HG02642 (cell line): ENCODE measurements at regions not wholly inside any gene's neighbourhood (a gene's known extent, or its start where the extent isn't known, plus 50 kb on each side); places are given as distances from the start of the nearest gene placed in this dataset.
"Not testable (repeated sequence)": the region's sequence is repeated elsewhere in the genome, so short reads cannot be mapped to it uniquely, and the experiment has no call there.

ENCODE experiments used
- ATAC-seq: cut with Tn5 transposase; IDR thresholded peaks from one replicate; pipeline ENCODE4 v1.9.1; 2021; ENCODE audit warnings: mild to moderate bottlenecking; ENCODE audit not compliant: unreplicated experiment, poor library complexity

DNA sequence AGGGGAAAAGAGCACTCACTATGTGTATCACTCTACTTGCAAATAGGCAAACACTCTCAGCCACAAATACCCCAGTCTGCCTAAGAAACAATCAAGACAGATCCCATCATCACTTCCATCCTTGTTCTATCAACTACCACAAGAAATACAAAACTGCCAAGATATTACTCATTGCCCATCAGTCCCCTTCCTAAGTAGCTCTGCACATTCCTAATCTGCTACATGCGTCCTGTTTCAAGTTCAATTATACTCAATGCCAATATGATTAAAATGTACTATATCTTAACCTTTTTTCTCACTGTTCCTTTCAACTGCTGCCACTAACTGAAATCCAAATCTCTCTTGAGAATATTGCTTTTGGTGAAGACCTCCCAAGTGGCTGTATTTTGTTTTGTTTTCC lies 1688.4 kb downstream of the PLA2G4A start:
- no peak for ATAC-seq

DNA sequence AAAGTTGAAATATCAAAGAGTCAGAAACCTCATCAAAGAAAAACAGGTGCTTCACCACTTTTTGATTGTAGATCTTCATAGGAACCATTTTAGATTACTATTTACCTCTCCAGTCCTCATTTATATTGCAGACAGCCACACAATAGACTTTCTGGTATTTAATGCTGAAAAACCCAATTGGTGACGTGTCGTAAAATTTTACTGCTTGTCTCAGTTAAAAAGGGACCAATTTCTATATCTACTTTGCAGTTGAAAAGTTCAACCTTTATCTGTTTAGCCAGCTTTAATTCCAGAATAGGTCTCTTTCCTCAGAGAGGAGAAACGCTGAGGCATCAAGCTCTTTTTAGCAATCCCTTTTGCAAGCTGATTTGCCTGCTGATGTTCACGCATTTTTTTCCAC lies 1722.4 kb downstream of the PLA2G4A start:
- ATAC-seq, result no peak

DNA sequence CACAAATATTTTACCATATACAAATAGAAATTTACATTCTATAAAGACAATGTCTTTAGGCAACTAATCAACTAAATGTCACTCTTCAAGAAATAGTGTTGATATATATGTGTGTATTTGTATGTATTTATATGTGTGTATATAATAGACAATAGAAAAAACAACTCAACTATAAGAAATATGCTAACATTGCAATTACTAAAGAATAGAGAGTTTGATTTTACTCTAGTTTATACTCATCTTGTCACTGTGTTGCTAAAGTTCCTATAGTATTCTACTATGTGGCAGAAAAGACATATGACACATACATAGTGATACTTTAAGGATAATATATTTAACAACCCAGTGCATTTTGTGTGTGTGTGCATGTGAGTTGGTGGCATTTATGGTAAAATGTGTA lies 1728.3 kb downstream of the PLA2G4A start:
- ATAC-seq, result no peak

DNA sequence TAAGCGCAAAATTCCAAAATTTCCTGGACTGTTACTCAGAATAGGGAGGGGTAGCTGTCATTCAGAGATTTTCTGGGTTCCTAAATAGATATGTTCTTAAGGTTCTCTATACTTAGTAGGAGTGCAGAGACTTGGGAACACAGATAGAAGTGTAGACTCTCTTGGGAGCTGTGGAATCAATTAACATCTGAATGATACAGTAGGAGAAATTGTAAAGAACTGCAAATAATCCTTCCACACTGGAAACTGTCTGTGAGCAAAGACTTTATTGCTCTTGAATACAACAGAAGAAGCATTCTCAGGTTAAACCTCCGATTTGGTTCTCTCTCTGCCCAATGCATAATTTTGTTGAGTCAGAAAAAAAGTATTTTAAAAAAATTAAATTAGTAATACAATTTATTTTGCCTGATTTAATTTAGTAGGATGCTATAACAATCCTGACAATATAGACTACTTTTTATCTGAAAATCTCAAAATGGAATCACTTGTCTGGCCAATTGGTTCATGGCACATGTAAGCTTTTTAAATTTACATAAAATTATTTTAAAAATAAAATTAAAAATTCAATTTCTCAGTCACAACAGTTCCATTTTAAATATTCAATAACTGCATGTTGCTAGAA lies 1754.3 kb downstream of the PLA2G4A start:
- ATAC-seq, result no peak

DNA sequence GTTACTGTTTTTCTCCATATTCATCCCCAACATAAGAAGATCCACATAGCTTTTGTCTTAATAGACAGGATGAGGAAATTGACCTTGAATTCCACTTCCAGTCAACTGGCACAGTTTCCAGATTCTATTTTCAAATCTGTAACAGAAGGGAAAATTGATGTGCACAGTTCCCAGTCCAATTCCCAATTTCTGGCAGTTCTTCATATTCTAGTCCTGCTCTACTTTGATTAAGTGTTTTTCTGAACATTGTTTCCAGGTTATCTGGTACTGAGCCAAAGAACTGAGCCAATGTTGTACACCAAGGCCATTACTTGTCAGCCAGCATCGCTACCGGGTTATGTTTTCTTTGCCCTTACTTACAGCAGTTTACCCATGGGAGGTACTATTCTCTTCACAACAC lies 1755.4 kb downstream of the PLA2G4A start:
- ATAC-seq, result no peak

DNA sequence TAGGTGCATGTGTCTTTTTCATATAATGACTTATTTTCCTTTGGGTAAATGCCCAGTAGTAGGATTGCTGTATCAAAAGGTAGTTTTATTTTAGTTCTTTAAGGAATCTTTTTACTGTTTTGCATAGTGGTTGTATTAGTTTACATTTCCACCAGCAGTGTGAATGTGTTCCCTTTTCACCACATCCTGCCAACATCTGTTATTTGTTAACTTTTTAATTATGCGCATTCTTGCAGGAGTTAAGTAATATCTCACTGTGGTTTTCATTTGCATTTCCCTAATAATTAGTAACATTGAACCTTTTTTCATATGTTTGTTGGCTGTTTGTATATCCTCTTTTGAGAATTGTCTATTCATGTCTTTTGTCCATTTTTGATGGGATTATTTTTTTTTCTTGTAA lies 1761.9 kb downstream of the PLA2G4A start:
- ATAC-seq, result no peak

DNA sequence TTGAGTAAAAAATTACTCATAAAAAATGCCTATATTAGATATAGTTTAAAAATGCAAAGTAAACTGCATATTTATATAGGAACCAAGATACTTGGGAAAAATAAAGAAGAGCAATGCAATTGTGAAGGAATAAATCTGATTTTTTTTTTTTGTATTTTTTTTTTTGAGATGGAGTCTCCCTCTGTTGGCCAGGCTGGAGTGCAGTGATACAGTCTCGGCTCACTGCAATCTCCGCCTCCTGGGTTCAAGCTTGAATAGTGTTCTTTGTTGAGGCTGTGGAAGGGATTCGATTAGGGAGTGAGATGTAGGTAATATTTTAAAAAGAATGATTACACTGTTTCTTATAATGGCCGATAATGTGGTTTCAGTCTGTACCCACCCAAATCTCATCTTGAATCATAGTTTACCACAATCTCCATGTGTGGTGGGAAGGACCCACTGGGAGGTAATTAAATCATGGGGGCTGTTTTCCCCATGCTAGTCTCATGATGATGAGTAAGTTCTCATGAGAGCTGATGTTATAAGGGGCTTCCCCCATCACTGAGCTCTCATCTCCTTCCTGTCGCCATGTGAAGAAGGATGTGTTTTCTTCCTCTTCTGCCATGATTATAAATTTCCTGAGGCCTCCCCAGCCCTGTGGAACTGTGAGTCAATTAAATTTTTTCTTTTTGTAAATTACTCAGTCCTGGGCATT lies 1765.9 kb downstream of the PLA2G4A start:
- ATAC-seq, result no peak

DNA sequence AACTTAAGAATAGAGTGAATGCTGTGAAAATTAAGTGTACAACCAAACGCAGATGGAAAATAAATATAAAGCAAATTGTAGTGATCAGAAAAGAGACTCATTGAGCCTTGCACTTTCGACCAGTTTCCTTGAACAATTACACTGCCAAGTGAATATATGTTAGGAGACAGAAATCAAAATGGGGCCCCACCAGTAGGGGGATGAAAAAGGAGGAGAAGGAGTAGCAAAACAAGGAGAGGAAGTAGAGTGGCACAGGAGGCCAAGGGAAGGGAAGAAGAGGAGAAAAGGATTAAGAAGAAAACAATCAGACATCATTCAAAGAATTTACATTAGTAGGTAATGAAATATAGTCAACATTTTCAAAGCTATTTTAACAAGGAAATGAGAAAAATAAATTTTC lies 1770.6 kb downstream of the PLA2G4A start:
- ATAC-seq, result no peak

DNA sequence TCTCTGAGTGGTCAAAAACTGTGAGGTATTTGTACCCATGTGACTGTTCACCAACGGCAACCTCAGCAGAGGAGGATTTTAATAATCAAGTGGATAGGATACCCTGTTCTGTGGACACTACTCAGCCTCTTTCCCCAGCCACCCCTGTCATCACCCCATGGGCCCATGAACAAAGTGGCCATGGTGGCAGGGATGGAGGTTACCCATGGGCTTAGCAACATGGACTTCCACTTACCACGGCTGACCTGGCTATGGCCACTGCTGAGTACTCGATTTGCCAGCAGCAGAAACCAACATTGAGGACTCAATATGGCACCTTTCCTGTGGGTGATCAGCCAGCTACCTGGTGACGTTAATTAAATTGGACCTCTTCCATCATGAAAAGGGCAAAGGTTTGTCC lies 1782.7 kb downstream of the PLA2G4A start:
- ATAC-seq, result no peak

DNA sequence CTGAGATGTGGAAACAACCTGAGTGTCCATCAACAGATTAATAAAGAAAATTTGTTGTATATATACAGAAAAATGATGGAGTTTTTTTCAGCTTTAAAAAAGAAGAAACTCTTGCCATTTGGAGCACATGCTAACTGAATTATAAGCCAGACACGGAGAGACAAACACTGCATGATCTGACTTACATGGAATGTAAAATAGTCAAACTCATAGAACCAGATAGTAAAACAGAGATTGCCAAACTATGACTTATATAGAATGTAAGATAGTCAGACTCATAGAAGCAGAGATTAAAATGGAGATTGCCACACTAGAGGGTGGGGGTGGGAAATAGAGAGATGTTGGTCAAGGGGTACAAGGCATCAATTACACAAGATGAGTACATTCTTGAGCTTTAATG lies 1786.6 kb downstream of the PLA2G4A start:
- ATAC-seq, result no peak

DNA sequence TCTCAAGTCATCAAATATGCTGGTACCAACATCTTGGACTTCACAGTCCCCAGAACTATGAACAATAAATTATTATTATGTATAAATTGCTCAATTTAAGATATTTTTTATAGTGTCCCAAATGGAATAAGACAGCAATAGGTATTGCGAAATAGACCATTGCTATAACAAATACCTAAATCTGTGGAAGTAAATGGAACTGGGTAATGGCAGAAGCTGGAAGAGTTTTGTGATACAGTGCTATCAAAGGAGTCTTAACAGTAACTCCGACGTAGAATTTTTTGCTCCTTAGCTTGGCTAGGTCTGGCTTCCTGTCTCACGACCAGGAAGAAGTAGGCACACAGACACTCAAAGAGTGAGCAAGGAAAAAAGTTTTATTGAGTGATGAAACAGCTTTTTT lies 1791.5 kb downstream of the PLA2G4A start:
- ATAC-seq, result no peak

DNA sequence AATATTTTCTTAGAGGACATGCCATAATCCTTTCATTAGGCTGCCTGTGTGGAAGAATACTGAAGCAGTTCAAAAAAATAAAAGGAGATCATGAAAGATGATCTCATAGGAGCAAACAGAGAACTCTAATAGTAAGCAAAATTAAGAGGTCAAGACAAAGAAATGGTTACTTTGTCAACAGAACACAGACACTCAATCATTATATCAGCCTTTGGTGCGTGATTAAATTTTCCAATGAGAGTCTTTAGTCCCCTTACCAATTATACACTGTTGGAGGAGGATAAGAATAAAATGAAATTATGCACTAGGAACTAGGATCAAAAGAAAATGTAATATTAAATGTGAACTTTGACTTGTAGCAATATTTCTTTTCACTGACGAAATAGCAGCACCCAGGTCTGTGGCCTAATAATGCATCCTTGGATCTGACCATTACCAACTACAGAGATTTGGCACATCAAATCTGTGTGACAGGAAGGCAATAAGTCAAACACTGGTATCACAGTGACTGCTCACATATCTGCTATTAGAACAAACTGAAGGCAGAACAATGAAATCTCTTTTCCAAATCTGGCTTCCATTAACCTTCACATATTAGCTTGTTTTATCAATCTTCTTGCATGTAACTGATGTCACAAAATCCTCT lies 1812.9 kb downstream of the PLA2G4A start:
- no peak for ATAC-seq

DNA sequence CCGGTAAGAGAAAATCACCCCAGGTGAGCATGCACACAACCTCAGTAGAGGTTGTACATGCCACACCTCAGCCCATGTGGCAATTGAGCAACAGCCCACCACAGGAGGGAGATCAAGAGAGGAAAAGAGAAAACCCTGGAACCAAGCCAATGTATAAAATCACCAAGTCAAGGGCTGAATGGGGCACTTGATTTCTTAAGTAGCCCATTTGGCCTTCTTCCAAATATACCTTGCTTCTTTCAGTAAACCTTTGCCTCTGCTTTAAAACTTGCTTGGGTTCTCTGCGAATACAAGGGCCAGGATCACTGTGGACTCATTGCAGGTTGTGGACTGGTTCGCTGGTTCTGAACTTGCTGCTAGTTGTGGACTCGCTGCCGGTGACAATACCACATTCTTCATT lies 1814.0 kb downstream of the PLA2G4A start:
- ATAC-seq, result no peak

DNA sequence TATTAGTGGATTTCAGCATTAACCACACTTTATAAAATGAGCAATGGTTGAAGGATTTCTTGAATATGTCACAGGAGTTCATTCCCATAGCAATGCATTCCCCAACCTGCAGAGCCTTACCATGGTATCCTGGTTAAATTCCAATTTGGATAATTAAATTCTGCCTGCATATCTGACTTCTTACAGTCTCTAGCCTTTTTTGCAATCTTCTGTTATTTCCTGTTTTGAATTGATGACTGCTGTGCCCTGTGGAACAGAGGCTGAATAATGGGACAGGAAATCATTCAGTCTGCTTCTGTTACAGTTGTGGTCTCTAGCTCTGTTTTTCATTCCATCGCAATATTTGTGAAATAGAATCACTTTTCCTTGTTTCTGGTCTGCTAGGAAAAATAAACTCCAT lies 1823.9 kb downstream of the PLA2G4A start:
- ATAC-seq, result no peak

DNA sequence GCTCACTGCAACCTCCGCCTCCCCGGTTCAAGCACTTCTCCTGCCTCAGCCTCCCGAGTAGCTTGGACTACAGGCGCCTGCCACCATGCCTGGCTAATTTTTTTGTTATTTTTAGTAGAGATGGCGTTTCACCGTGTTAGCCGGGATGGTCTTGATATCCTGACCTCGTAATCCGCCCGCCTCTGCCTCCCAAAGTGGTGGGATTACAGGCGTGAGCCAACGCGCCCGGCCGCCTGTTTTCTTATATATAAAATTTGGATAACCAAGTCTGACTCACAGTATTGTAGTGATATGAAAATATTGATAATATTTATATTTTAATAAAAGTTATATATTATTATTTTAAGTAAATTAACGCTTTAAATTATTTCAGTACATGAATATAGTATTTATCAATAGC lies 1821.7 kb downstream of the BRINP3 start:
- not testable (repeated sequence) for ATAC-seq

DNA sequence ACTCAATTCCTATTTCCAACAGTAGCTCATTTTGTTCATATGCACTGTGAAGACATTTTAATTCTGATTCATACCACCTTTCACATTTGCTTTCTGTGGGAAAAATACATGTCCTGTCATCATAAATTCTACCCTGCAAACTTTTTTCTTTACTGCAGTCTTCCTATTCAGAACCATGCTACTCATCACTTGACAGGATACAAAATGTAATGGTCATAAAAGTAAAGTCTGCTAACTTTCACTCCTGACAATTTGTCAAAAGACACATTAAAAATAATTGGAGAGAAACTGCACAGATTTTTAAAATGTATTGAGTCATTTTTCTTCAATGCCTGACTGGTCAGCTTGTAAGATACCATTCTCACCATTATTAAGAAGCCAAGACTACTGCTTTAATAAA lies 1817.1 kb downstream of the BRINP3 start:
- no peak for ATAC-seq

DNA sequence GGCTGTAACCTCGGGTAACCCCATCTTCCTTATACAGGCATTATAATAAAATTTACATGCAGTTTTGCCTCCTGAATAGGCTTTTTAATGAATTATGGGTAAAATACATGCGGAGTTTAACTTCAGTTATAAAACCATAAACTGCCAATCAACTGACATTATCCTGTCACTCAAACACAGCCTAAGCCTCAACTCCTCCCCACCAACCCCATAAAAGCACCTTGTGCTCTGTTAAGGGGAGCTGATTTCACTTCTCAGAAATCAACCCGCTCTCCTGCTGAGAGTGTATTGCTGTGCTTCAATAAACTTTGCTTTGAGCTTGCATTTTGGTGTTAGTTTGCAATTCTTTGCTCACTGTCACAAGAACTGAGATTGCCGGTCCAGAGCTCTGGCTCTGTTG lies 1812.2 kb downstream of the BRINP3 start:
- ATAC-seq, result no peak

DNA sequence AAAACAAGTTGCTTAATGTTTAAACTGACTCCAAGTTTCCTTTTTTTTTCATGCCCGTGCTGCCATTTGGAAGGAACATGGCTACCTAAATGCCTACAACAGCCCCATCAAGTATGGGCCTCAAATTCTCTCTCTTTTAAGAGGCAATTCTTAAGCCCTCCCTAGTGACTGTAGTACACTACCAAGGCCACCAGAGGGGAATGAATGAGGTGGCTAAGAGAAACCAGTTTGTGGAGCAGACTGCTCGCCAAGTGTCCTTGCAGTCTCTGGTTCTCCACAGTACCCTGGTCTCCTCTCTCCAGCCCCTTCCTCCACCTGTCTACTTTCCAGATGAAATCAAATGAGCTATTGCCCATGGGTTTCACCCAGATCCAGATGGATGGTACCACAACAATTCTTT lies 1809.6 kb downstream of the BRINP3 start:
- peak; percentile 46 for ATAC-seq

DNA sequence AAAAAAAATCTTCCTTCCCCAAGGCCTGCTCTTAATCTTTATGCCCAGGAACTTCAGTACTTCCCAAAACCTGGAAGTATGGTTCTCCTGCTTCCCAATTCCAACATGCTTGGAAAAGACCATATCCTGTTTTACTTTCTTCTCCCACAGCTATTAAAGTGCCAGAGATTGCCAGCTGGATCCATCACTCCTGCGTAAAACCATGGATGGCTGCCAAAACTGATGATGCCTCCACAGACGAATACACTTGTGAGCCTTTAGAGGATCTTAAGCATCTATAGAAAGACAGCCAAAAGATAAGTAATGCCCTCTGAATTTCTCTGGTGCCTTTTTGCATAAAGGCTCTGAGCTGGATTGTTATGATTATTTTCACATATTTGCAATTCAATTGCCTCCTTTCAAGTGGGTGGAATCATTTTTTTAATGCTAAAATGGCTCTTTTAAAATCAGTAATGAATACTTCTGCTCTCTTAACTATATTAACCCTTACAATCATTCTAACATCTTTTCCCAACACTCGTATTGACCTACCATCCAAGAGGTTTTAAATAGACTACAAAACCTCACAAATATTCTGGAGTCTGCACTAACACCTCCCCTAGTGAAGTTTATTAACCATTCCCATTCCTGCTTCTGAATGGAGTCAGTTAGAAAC lies 1807.8 kb downstream of the BRINP3 start:
- no peak for ATAC-seq

DNA sequence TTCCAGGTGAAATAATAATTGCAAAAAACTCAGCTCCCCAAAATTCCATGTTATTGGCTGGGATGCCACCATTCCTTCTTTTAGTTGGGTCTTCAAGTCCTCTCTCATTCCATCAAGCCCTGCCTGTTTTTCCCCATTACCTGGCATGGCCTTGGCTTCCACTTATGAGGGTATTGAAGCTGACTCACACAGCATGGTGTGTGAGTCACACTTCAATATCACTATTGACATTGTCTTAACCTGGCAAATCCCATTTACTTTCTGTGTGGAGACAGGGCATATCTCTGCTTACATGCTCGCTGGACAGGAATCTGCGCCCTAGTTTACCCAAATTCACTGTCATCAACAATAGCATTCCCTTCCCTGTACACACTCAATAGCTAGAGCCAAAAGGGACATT lies 1806.8 kb downstream of the BRINP3 start:
- no peak for ATAC-seq

DNA sequence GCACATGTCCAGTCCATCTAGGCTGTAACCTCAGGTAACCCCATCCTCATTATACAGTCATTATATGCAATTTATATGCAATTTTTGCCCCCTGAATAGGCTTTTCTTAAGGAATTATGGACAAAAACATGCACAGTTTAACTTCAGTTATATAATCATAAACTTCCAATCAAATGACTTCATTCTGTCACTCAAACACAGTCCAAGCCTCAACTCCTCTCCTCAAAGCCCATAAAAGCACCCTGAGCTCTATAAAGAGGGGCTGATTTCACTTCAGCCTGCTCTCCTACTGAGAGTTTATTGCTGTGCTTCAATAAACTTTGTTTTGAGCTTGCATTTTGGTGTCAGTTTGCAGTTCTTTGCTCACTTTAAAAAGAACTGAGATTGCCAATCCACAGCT lies 1805.5 kb downstream of the BRINP3 start:
- no peak for ATAC-seq
